Bronchial epithelial cell (primary cell): ENCODE measurements at regions not wholly inside any gene's neighbourhood (a gene's known extent, or its start where the extent isn't known, plus 50 kb on each side); places are given as distances from the start of the nearest gene placed in this dataset.
"Not testable (repeated sequence)": the region's sequence is repeated elsewhere in the genome, so short reads cannot be mapped to it uniquely, and the experiment has no call there.

Experiments
- DNase-seq: peaks from one replicate; pipeline ENCODE4 v3.0.0-alpha.2; 2010; ENCODE audit warnings: low read depth
- FAIRE-seq: peaks from 2 replicates; lab custom pipeline; 2011; peaks lifted over from hg19 to GRCh38; lab: Jason Lieb, UNC
- H3K27me3 ChIP-seq: 2 replicates; pipeline ENCODE4 v1.5.1; 2011; ENCODE audit warnings: low read length; ENCODE audit not compliant: control insufficient read depth, insufficient read depth
- H3K36me3 ChIP-seq: 2 replicates; pipeline ENCODE4 v1.5.1; 2011; ENCODE audit warnings: low read length; ENCODE audit not compliant: control insufficient read depth, insufficient read depth
- H3K4me3 ChIP-seq: 2 replicates; pipeline ENCODE4 v1.5.1; 2011; ENCODE audit warnings: mild to moderate bottlenecking, low read depth, low read length, control low read depth
- CTCF ChIP-seq: IDR thresholded peaks from 2 replicates; pipeline ENCODE4 v1.5.1; 2011; ENCODE audit warnings: mild to moderate bottlenecking, moderate library complexity, low read length, control low read depth, inconsistent platforms; ENCODE audit not compliant: insufficient read depth, severe bottlenecking

- TF ChIP-seq CTCF, result no peak
Observed at GRCh38 chr16:8408855-8409567, 181.3 kb downstream of the TMEM114 start.

GRCh38 chr16:8407351-8407750 is 183.0 kb downstream of the TMEM114 start:
- no peak for DNase-seq
- TF ChIP-seq CTCF, result no peak
- H3K27me3 ChIP-seq, result no peaks in the 10 kb centered on the region
- FAIRE-seq, result no peak
- H3K4me3 ChIP-seq, result no peak overlapping the region
- H3K36me3 ChIP-seq, result no peaks in the 10 kb centered on the region

More at GRCh38 chr16:8408855-8409567, 181.3 kb downstream of the TMEM114 start:
- H3K36me3 ChIP-seq, result no peaks in the 10 kb centered on the region
- DNase-seq (no peak), FAIRE-seq (no peak)
- no peak overlapping the region for H3K4me3 ChIP-seq
- H3K27me3 ChIP-seq, result no peaks in the 10 kb centered on the region

GRCh38 chr16:8403978-8404749 is 186.1 kb downstream of the TMEM114 start:
- Histone ChIP-seq H3K4me3 (no peak overlapping the region), H3K27me3 (no peaks in the 10 kb centered on the region), H3K36me3 (no peaks in the 10 kb centered on the region)
- TF ChIP-seq CTCF, result no peak
- DNase-seq (no peak), FAIRE-seq (no peak)

- FAIRE-seq (no peak), DNase-seq (no peak)
- H3K4me3 ChIP-seq, result no peak overlapping the region
- no peak for TF ChIP-seq CTCF
- no peaks in the 10 kb centered on the region for H3K36me3 ChIP-seq
- no peaks in the 10 kb centered on the region for H3K27me3 ChIP-seq
Observed at GRCh38 chr16:8402981-8403843, 187.1 kb downstream of the TMEM114 start.

- not testable (repeated sequence) for DNase-seq, H3K4me3 ChIP-seq, H3K27me3 ChIP-seq, H3K36me3 ChIP-seq, FAIRE-seq
Observed at GRCh38 chr16:8400683-8401082, 189.6 kb downstream of the TMEM114 start.

GRCh38 chr16:8398548-8398947 is 191.8 kb downstream of the TMEM114 start:
- no peak for DNase-seq
- TF ChIP-seq CTCF, result no peak
- Histone ChIP-seq H3K4me3 (no peak overlapping the region), H3K36me3 (no peaks in the 10 kb centered on the region), H3K27me3 (no peaks in the 10 kb centered on the region)
- no peak for FAIRE-seq
